ENCODE measurements at regions not wholly inside any gene's neighbourhood (a gene's known extent, or its start where the extent isn't known, plus 50 kb on each side); places are given as distances from the start of the nearest gene placed in this dataset.

GRCh38 chr9:1362845-1363244 is 312.7 kb downstream of the DMRT2 start:
- Histone ChIP-seq H3K4me3 (ENCODE audit: control insufficient read depth in 1 of 7, extremely low read depth in 1 of 7, insufficient read depth in 4 of 7, low read depth in 2 of 7, low read length in 6 of 7) (no peak overlapping the region), H3K9me3 (ENCODE audit: control extremely low read depth in 1 of 5, control insufficient read depth in 4 of 5, insufficient read depth in 2 of 5, low read depth in 1 of 5, low read length in 4 of 5) (peaks cover 0 to 2% (median 0%) of the 10 kb centered on the region in 5 experiments), H3K27ac (ENCODE audit: insufficient read depth in 1 of 2, low read depth in 1 of 2, low read length in 2 of 2, poor library complexity in 1 of 2, severe bottlenecking in 2 of 2) (no peak overlapping the region), H3K4me1 (ENCODE audit: control extremely low read depth in 1 of 4, control insufficient read depth in 4 of 4, insufficient read depth in 4 of 4, low read length in 3 of 4) (no peaks in the 10 kb centered on the region), H3K36me3 (ENCODE audit: control insufficient read depth in 4 of 4, insufficient read depth in 4 of 4, low read length in 3 of 4) (no peaks in the 10 kb centered on the region), H3K27me3 (replicated peaks in 2 of 5; ENCODE audit: control insufficient read depth in 4 of 5, insufficient read depth in 5 of 5, low read length in 4 of 5) (no peaks in the 10 kb centered on the region)
- 100% methylated on average over 3 of the region's 6 CpGs for WGBS (ENCODE audit: insufficient coverage)
- ChIA-PET POLR2A (no interaction called here), CTCF (no interaction called here)
- no peak for DNase-seq

GRCh38 chr9:1366276-1366675 is 316.1 kb downstream of the DMRT2 start:
- DNase-seq = no peak
- CTCF ChIA-PET = no interaction called here
- Histone ChIP-seq H3K4me3 (ENCODE audit: control insufficient read depth in 1 of 7, extremely low read depth in 1 of 7, insufficient read depth in 4 of 7, low read depth in 2 of 7, low read length in 6 of 7) (no peak overlapping the region), H3K27ac (ENCODE audit: insufficient read depth in 1 of 2, low read depth in 1 of 2, low read length in 2 of 2, poor library complexity in 1 of 2, severe bottlenecking in 2 of 2) (no peak overlapping the region), H3K4me1 (ENCODE audit: control extremely low read depth in 1 of 4, control insufficient read depth in 4 of 4, insufficient read depth in 4 of 4, low read length in 3 of 4) (no peaks in the 10 kb centered on the region), H3K36me3 (ENCODE audit: control insufficient read depth in 4 of 4, insufficient read depth in 4 of 4, low read length in 3 of 4) (no peaks in the 10 kb centered on the region), H3K9me3 (ENCODE audit: control extremely low read depth in 1 of 5, control insufficient read depth in 4 of 5, insufficient read depth in 2 of 5, low read depth in 1 of 5, low read length in 4 of 5) (peaks cover 0 to 2% (median 0%) of the 10 kb centered on the region in 5 experiments), H3K27me3 (replicated peaks in 2 of 5; ENCODE audit: control insufficient read depth in 4 of 5, insufficient read depth in 5 of 5, low read length in 4 of 5) (no peaks in the 10 kb centered on the region)
- POLR2A ChIA-PET = no interaction called here
- WGBS (ENCODE audit: insufficient coverage) = 100% methylated on average over 2 of the region's 2 CpGs

GRCh38 chr9:1369297-1369696 is 319.1 kb downstream of the DMRT2 start:
- WGBS (ENCODE audit: insufficient coverage) = 100% methylated on average over 1 of the region's 1 CpG
- POLR2A ChIA-PET = no interaction called here
- Histone ChIP-seq H3K27me3 (replicated peaks in 2 of 5; ENCODE audit: control insufficient read depth in 4 of 5, insufficient read depth in 5 of 5, low read length in 4 of 5) (no peaks in the 10 kb centered on the region), H3K4me1 (ENCODE audit: control extremely low read depth in 1 of 4, control insufficient read depth in 4 of 4, insufficient read depth in 4 of 4, low read length in 3 of 4) (no peaks in the 10 kb centered on the region), H3K27ac (ENCODE audit: insufficient read depth in 1 of 2, low read depth in 1 of 2, low read length in 2 of 2, poor library complexity in 1 of 2, severe bottlenecking in 2 of 2) (no peak overlapping the region), H3K9me3 (ENCODE audit: control extremely low read depth in 1 of 5, control insufficient read depth in 4 of 5, insufficient read depth in 2 of 5, low read depth in 1 of 5, low read length in 4 of 5) (no peaks in the 10 kb centered on the region), H3K36me3 (ENCODE audit: control insufficient read depth in 4 of 4, insufficient read depth in 4 of 4, low read length in 3 of 4) (no peaks in the 10 kb centered on the region), H3K4me3 (ENCODE audit: control insufficient read depth in 1 of 7, extremely low read depth in 1 of 7, insufficient read depth in 4 of 7, low read depth in 2 of 7, low read length in 6 of 7) (no peak overlapping the region)
- CTCF ChIA-PET = no interaction called here
- no peak for DNase-seq

- no peak overlapping the region for H3K4me3 ChIP-seq (ENCODE audit: control insufficient read depth in 1 of 7, extremely low read depth in 1 of 7, insufficient read depth in 4 of 7, low read depth in 2 of 7, low read length in 6 of 7)
- no peak overlapping the region for H3K27ac ChIP-seq (ENCODE audit: insufficient read depth in 1 of 2, low read depth in 1 of 2, low read length in 2 of 2, poor library complexity in 1 of 2, severe bottlenecking in 2 of 2)
- CTCF ChIA-PET = no interaction called here
- no peak for DNase-seq
- no peaks in the 10 kb centered on the region for H3K9me3 ChIP-seq (ENCODE audit: control extremely low read depth in 1 of 5, control insufficient read depth in 4 of 5, insufficient read depth in 2 of 5, low read depth in 1 of 5, low read length in 4 of 5)
- H3K4me1 ChIP-seq (ENCODE audit: control extremely low read depth in 1 of 4, control insufficient read depth in 4 of 4, insufficient read depth in 4 of 4, low read length in 3 of 4) = no peaks in the 10 kb centered on the region
- POLR2A ChIA-PET = no interaction called here
- 92% methylated on average over 5 of the region's 5 CpGs for WGBS (ENCODE audit: insufficient coverage)
- peaks cover 0 to 1% (median 0%) of the 10 kb centered on the region in 5 experiments for H3K27me3 ChIP-seq (replicated peaks in 2 of 5; ENCODE audit: control insufficient read depth in 4 of 5, insufficient read depth in 5 of 5, low read length in 4 of 5)
- no peaks in the 10 kb centered on the region for H3K36me3 ChIP-seq (ENCODE audit: control insufficient read depth in 4 of 4, insufficient read depth in 4 of 4, low read length in 3 of 4)
These were observed 323.3 kb downstream of the DMRT2 start for GRCh38 chr9:1373445-1373844.

- no peaks in the 10 kb centered on the region for H3K9me3 ChIP-seq (ENCODE audit: control extremely low read depth in 1 of 5, control insufficient read depth in 4 of 5, insufficient read depth in 2 of 5, low read depth in 1 of 5, low read length in 4 of 5)
- ChIA-PET CTCF (no interaction called here), POLR2A (no interaction called here)
- no CpG with 5 or more reads among the region's 4 CpGs for WGBS (ENCODE audit: insufficient coverage)
- H3K4me3 ChIP-seq (ENCODE audit: control insufficient read depth in 1 of 7, extremely low read depth in 1 of 7, insufficient read depth in 4 of 7, low read depth in 2 of 7, low read length in 6 of 7) = no peak overlapping the region
- H3K27ac ChIP-seq (ENCODE audit: insufficient read depth in 1 of 2, low read depth in 1 of 2, low read length in 2 of 2, poor library complexity in 1 of 2, severe bottlenecking in 2 of 2) = no peak overlapping the region
- no peaks in the 10 kb centered on the region for H3K4me1 ChIP-seq (ENCODE audit: control extremely low read depth in 1 of 4, control insufficient read depth in 4 of 4, insufficient read depth in 4 of 4, low read length in 3 of 4)
- H3K27me3 ChIP-seq (replicated peaks in 2 of 5; ENCODE audit: control insufficient read depth in 4 of 5, insufficient read depth in 5 of 5, low read length in 4 of 5) = no peaks in the 10 kb centered on the region
- H3K36me3 ChIP-seq (ENCODE audit: control insufficient read depth in 4 of 4, insufficient read depth in 4 of 4, low read length in 3 of 4) = no peaks in the 10 kb centered on the region
- no peak for DNase-seq
These were observed 333.8 kb downstream of the DMRT2 start for GRCh38 chr9:1383899-1384455.

GRCh38 chr9:1384816-1385215 is 334.7 kb downstream of the DMRT2 start:
- ChIA-PET CTCF (no interaction called here), POLR2A (no interaction called here)
- Histone ChIP-seq H3K27ac (ENCODE audit: insufficient read depth in 1 of 2, low read depth in 1 of 2, low read length in 2 of 2, poor library complexity in 1 of 2, severe bottlenecking in 2 of 2) (no peak overlapping the region), H3K36me3 (ENCODE audit: control insufficient read depth in 4 of 4, insufficient read depth in 4 of 4, low read length in 3 of 4) (no peaks in the 10 kb centered on the region), H3K4me1 (ENCODE audit: control extremely low read depth in 1 of 4, control insufficient read depth in 4 of 4, insufficient read depth in 4 of 4, low read length in 3 of 4) (no peaks in the 10 kb centered on the region), H3K4me3 (ENCODE audit: control insufficient read depth in 1 of 7, extremely low read depth in 1 of 7, insufficient read depth in 4 of 7, low read depth in 2 of 7, low read length in 6 of 7) (no peak overlapping the region), H3K27me3 (replicated peaks in 2 of 5; ENCODE audit: control insufficient read depth in 4 of 5, insufficient read depth in 5 of 5, low read length in 4 of 5) (no peaks in the 10 kb centered on the region), H3K9me3 (ENCODE audit: control extremely low read depth in 1 of 5, control insufficient read depth in 4 of 5, insufficient read depth in 2 of 5, low read depth in 1 of 5, low read length in 4 of 5) (no peaks in the 10 kb centered on the region)
- 80% methylated on average over 1 of the region's 2 CpGs for WGBS (ENCODE audit: insufficient coverage)
- DNase-seq = no peak

- no peaks in the 10 kb centered on the region for H3K4me1 ChIP-seq (ENCODE audit: control extremely low read depth in 1 of 4, control insufficient read depth in 4 of 4, insufficient read depth in 4 of 4, low read length in 3 of 4)
- H3K9me3 ChIP-seq (ENCODE audit: control extremely low read depth in 1 of 5, control insufficient read depth in 4 of 5, insufficient read depth in 2 of 5, low read depth in 1 of 5, low read length in 4 of 5) = no peaks in the 10 kb centered on the region
- 73% methylated on average over 3 of the region's 4 CpGs for WGBS (ENCODE audit: insufficient coverage)
- DNase-seq = no peak
- CTCF ChIA-PET = no interaction called here
- no peak overlapping the region for H3K4me3 ChIP-seq (ENCODE audit: control insufficient read depth in 1 of 7, extremely low read depth in 1 of 7, insufficient read depth in 4 of 7, low read depth in 2 of 7, low read length in 6 of 7)
- H3K36me3 ChIP-seq (ENCODE audit: control insufficient read depth in 4 of 4, insufficient read depth in 4 of 4, low read length in 3 of 4) = no peaks in the 10 kb centered on the region
- POLR2A ChIA-PET = interaction anchor here (0.6 kb wide), 1 partner anchor 50 kb away, joined by 3 read pairs; no protein-coding TSS in a partner anchor
- no peak overlapping the region for H3K27ac ChIP-seq (ENCODE audit: insufficient read depth in 1 of 2, low read depth in 1 of 2, low read length in 2 of 2, poor library complexity in 1 of 2, severe bottlenecking in 2 of 2)
- peaks cover 0 to 2% (median 0%) of the 10 kb centered on the region in 5 experiments for H3K27me3 ChIP-seq (replicated peaks in 2 of 5; ENCODE audit: control insufficient read depth in 4 of 5, insufficient read depth in 5 of 5, low read length in 4 of 5)
These were observed 336.3 kb downstream of the DMRT2 start for GRCh38 chr9:1386420-1386819.

All from common myeloid progenitor, CD34-positive (primary cell).